C4-2B (cell line): ENCODE measurements at regions not wholly inside any gene's neighbourhood (a gene's known extent, or its start where the extent isn't known, plus 50 kb on each side); places are given as distances from the start of the nearest gene placed in this dataset.

Experiments used
- ZFX ChIP-seq: fragments of 450-650 bp; IDR thresholded peaks from 2 replicates; pipeline ENCODE4 v1.6.1; 2017
- TF ChIP-seq, protein P1 (sequence below): fragments of 450-650 bp; conservative IDR thresholded peaks from 2 replicates; pipeline ENCODE4 v1.5.1; 2017; ENCODE audit warnings: mild to moderate bottlenecking

DNA sequence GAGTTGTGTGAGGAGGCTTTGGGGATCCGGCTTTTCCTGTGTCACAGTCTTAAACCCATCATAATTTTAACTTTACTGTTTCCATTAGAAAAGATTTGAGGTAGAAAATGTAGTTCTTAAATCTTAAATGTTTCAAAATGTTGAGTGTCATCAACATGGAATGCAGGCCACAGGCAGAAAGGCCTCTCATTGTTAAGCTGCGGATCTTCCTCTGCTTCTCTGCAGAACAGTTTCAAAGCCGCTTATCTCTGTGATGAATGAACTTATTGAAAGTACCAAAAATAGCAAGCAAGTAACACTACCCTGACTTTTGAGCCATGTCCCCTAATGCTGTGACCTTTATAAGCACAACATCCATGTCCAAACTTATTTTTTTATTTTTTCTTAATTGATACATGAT is 1645.8 kb downstream of the DPP10 start:
- TF ChIP-seq, protein P1, sequence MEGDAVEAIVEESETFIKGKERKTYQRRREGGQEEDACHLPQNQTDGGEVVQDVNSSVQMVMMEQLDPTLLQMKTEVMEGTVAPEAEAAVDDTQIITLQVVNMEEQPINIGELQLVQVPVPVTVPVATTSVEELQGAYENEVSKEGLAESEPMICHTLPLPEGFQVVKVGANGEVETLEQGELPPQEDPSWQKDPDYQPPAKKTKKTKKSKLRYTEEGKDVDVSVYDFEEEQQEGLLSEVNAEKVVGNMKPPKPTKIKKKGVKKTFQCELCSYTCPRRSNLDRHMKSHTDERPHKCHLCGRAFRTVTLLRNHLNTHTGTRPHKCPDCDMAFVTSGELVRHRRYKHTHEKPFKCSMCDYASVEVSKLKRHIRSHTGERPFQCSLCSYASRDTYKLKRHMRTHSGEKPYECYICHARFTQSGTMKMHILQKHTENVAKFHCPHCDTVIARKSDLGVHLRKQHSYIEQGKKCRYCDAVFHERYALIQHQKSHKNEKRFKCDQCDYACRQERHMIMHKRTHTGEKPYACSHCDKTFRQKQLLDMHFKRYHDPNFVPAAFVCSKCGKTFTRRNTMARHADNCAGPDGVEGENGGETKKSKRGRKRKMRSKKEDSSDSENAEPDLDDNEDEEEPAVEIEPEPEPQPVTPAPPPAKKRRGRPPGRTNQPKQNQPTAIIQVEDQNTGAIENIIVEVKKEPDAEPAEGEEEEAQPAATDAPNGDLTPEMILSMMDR: no peak
- TF ChIP-seq ZFX: no peak
